ENCODE measurements at regions not wholly inside any gene's neighbourhood (a gene's known extent, or its start where the extent isn't known, plus 50 kb on each side); places are given as distances from the start of the nearest gene placed in this dataset.
A peak's percentile ranks its signal among the peaks of the same experiment; 100 is the strongest.
"Not testable (repeated sequence)": the region's sequence is repeated elsewhere in the genome, so short reads cannot be mapped to it uniquely, and the experiment has no call there.

GRCh38 chr1:161427733-161428516, 60.2 kb upstream of the CFAP126 start:
- H3K4me3 Mint-ChIP-seq, result peak overlapping the region; percentile 62
- DNase-seq (ENCODE audit: low spot score in 2 of 2) (peak in 1 of 2 donors; percentile 39), ATAC-seq (replicated peaks; ENCODE audit: extremely low read depth, poor library complexity, severe bottlenecking) (peak; percentile 68)
- peaks cover 23% of the 10 kb centered on the region for H3K36me3 Mint-ChIP-seq (ENCODE audit: insufficient read depth)
- H3K27ac Mint-ChIP-seq (ENCODE audit: low read depth), result peak overlapping the region; percentile 90
- H3K9me3 Mint-ChIP-seq, result no peaks in the 10 kb centered on the region
- H3K4me1 Mint-ChIP-seq, result peaks cover 13% of the 10 kb centered on the region
- peaks cover 60% of the 10 kb centered on the region for H3K27me3 Mint-ChIP-seq

- not testable (repeated sequence) for DNase-seq (ENCODE audit: low spot score in 2 of 2); ATAC-seq (replicated peaks; ENCODE audit: extremely low read depth, poor library complexity, severe bottlenecking); H3K27ac Mint-ChIP-seq (ENCODE audit: low read depth); H3K4me3 Mint-ChIP-seq; H3K9me3 Mint-ChIP-seq
- Mint-ChIP-seq H3K36me3 (ENCODE audit: insufficient read depth) (peaks cover 19% of the 10 kb centered on the region), H3K4me1 (peaks cover 11% of the 10 kb centered on the region), H3K27me3 (peaks cover 16% of the 10 kb centered on the region)
Measured at GRCh38 chr1:161422914-161423313, 55.2 kb upstream of the CFAP126 start.

DNA sequence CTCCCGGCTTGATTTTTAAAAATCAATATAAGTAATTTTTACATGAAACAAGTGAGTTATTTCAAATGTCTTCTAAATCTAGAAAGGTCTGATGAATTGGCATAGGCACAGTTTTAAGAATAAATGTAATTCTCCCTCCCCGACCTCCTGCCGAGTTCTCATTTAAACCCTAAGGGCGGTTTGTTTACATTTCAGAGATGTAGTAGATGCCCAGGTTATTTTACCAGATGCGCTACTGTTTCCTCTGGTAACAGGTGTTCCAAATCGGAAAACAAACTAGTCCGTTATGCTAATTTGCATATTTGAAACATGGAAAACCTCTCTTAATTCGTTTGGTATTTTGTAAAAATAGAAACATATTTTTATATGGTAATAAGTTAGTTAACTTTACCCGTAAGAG, 53.8 kb upstream of the CFAP126 start:
- Mint-ChIP-seq H3K4me3 (peak overlapping the region; percentile 75), H3K4me1 (peaks cover 5% of the 10 kb centered on the region), H3K9me3 (no peaks in the 10 kb centered on the region), H3K27me3 (peaks cover 1% of the 10 kb centered on the region), H3K36me3 (ENCODE audit: insufficient read depth) (peaks cover 9% of the 10 kb centered on the region), H3K27ac (ENCODE audit: low read depth) (peak overlapping the region; percentile 96)
- DNase-seq (ENCODE audit: low spot score in 2 of 2) (no peak), ATAC-seq (replicated peaks; ENCODE audit: extremely low read depth, poor library complexity, severe bottlenecking) (no peak)

- H3K4me3 Mint-ChIP-seq, result no peak overlapping the region
- peaks cover 9% of the 10 kb centered on the region for H3K36me3 Mint-ChIP-seq (ENCODE audit: insufficient read depth)
- no peak for ATAC-seq (replicated peaks; ENCODE audit: extremely low read depth, poor library complexity, severe bottlenecking)
- H3K4me1 Mint-ChIP-seq, result peaks cover 5% of the 10 kb centered on the region
- DNase-seq (ENCODE audit: low spot score in 2 of 2), result no peak
- H3K27me3 Mint-ChIP-seq, result no peaks in the 10 kb centered on the region
- H3K27ac Mint-ChIP-seq (ENCODE audit: low read depth), result no peak overlapping the region
- H3K9me3 Mint-ChIP-seq, result no peaks in the 10 kb centered on the region
Measured at GRCh38 chr1:161420763-161421455, 53.2 kb upstream of the CFAP126 start.

DNA sequence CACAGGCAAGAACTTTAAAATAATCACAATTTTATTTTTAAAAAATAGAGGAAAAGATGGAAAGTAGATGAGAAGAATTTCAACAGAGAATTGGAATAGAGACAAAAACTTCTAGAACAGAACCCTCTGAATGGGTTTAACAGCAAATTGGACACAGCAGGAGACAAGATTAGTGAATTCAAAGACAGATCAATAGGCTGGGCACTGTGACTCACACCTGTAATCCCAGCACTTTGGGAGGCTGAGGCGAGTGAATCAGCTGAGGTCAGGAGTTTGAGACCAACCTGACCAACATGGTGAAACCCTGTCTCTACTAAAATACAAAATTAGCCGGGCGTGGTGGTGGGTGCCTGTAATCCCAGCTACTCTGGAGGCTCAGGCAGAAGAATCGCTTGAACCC, 49.9 kb upstream of the CFAP126 start:
- not testable (repeated sequence) for H3K4me1 Mint-ChIP-seq; H3K9me3 Mint-ChIP-seq; H3K36me3 Mint-ChIP-seq (ENCODE audit: insufficient read depth); ATAC-seq (replicated peaks; ENCODE audit: extremely low read depth, poor library complexity, severe bottlenecking); H3K27ac Mint-ChIP-seq (ENCODE audit: low read depth); H3K27me3 Mint-ChIP-seq; DNase-seq (ENCODE audit: low spot score in 2 of 2); H3K4me3 Mint-ChIP-seq
